AG04449 (cell line): ENCODE measurements at regions not wholly inside any gene's neighbourhood (a gene's known extent, or its start where the extent isn't known, plus 50 kb on each side); places are given as distances from the start of the nearest gene placed in this dataset.

Source experiments
- CTCF ChIA-PET: fragments of 350-600 bp; formaldehyde crosslinking; extraction: SDS; loops from one replicate; lab custom pipeline; 2021; ENCODE audit warnings: antibody characterized with exemption; lab: Yijun Ruan, JAX
- POLR2A ChIA-PET: fragments of 400-600, 350-600 bp; formaldehyde crosslinking; extraction: SDS; loops from one replicate; lab custom pipeline; 2020; ENCODE audit warnings: antibody characterized with exemption, inconsistent platforms; lab: Yijun Ruan, JAX
- DNase-seq: peaks from one replicate; pipeline ENCODE4 v3.0.0-alpha.2; 2010; ENCODE audit warnings: low read depth, low spot score
- H3K4me3 ChIP-seq: 2 replicates; pipeline ENCODE4 v1.5.1; 2011; ENCODE audit warnings: low read depth, mild to moderate bottlenecking, control low read depth, low read length
- TF ChIP-seq, protein P1 (sequence below): IDR thresholded peaks from one replicate; pipeline ENCODE4 v1.5.1; 2011; ENCODE audit warnings: mild to moderate bottlenecking, moderate library complexity, low read length, control low read depth, inconsistent platforms; ENCODE audit not compliant: insufficient read depth; ENCODE audit errors: missing control alignments

DNA sequence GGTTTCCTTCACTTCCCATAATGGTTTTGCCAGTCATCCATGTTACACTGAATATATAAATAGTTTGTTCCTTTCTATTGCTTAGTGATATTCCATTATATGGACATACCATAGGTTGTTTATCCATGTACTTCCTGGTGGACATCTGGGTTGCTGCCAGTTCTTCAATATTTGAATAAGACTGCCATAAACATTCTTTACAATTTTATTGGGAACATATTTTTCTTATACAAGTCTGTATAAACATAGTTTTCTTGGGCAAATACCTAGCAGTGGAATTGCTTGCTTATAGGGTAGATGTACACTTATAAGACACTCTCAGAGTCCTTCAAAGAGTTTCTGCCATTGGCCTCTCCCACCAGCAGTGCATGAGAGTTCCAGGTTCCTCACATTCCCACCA is 231.4 kb downstream of the OPA1 start:
- TF ChIP-seq, protein P1, sequence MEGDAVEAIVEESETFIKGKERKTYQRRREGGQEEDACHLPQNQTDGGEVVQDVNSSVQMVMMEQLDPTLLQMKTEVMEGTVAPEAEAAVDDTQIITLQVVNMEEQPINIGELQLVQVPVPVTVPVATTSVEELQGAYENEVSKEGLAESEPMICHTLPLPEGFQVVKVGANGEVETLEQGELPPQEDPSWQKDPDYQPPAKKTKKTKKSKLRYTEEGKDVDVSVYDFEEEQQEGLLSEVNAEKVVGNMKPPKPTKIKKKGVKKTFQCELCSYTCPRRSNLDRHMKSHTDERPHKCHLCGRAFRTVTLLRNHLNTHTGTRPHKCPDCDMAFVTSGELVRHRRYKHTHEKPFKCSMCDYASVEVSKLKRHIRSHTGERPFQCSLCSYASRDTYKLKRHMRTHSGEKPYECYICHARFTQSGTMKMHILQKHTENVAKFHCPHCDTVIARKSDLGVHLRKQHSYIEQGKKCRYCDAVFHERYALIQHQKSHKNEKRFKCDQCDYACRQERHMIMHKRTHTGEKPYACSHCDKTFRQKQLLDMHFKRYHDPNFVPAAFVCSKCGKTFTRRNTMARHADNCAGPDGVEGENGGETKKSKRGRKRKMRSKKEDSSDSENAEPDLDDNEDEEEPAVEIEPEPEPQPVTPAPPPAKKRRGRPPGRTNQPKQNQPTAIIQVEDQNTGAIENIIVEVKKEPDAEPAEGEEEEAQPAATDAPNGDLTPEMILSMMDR: no peak
- ChIA-PET CTCF (no interaction called here), POLR2A (no interaction called here)
- no peak for DNase-seq
- H3K4me3 ChIP-seq: no peak overlapping the region

DNA sequence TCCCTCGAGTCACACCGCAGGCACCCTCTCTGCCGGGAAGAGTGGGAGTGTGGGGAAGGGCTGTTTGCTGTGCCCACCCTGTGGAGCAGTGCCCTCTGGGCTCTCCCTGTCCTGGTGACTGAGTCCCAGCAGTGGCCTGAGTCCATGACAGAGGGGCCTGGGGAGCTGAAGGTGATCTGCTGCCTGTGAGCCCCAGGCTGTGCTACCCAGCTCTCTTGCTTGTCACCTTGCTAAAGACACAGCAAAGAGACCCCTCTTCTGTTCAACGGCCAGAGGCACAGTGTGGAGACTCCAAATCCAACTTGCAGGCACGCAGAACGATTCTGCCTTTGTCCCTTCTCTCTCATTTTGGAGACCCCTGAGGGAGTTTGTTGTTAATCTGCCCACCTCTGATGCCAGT is 232.6 kb downstream of the OPA1 start:
- ChIA-PET POLR2A (no interaction called here), CTCF (interaction anchor here (2.5 kb wide), 1 partner anchor 45 kb away, joined by 6 read pairs; no protein-coding TSS in a partner anchor)
- no peak overlapping the region for H3K4me3 ChIP-seq
- TF ChIP-seq, protein P1: no peak
- DNase-seq: no peak

DNA sequence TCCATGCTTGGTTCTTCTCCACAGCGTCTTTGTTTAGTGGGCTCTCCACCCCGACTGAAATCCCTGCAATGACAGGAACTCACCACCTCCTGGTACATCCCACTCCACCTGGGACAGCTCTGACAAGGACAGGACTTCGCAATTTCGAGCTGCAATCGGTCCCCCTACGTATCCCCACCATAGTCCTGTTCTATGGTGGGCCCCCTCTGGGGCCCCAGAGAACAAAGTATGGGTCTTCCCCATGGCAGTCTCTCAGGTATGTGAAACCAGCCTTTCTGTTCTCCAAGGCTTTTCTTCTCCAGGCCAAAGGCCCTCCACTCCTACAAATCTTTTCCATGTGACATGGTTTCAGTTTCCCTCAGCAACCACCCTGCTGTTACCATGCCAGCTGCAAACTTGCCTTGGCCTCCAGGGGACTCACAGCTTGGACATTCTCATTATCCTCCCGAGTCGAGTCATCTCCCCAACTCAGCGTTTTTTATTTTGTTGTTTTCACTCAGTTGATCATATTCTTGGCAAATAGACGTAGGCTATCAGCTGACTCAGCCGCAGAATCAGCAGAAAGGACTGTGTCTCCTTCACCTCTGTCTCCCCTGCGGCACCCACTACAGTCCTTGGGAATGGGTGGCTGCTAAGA is 233.3 kb downstream of the OPA1 start:
- H3K4me3 ChIP-seq: no peak overlapping the region
- TF ChIP-seq, protein P1: no peak
- ChIA-PET CTCF (interaction anchor here (2.5 kb wide), 1 partner anchor 45 kb away, joined by 6 read pairs; no protein-coding TSS in a partner anchor), POLR2A (no interaction called here)
- DNase-seq: no peak

DNA sequence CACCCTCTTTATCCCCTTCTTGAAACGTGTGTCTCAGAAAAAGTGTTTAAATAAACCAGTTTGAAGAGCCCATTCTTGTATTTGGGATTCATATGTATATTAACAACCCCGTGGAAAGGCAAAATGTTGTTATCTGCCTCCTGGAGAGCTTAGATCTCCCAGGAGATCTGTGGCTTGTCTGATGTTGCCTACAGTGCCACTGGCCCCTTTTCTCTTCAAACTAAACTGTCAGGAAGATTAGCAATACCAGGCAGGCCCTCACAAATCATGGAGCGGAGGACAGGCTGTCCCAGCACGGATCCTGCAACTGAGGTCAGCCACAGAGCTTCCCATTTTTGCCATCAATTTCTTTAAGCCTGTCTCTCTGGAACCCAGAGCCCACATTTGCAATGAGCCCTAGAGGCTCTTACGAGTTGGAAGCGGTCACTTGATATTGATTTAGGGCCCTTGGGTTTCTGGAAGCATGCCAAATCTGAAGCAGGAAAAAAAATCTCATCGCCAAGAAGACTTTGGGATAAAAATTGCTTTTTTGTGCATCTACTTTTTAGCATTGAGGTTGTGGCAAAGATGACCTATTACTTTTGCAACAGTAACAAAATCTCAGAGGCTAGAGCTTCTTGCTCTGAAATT is 234.1 kb downstream of the OPA1 start:
- H3K4me3 ChIP-seq: no peak overlapping the region
- TF ChIP-seq, protein P1: no peak
- no peak for DNase-seq
- ChIA-PET CTCF (interaction anchor here (2.5 kb wide), 1 partner anchor 46 kb away, joined by 6 read pairs; no protein-coding TSS in a partner anchor), POLR2A (no interaction called here)

DNA sequence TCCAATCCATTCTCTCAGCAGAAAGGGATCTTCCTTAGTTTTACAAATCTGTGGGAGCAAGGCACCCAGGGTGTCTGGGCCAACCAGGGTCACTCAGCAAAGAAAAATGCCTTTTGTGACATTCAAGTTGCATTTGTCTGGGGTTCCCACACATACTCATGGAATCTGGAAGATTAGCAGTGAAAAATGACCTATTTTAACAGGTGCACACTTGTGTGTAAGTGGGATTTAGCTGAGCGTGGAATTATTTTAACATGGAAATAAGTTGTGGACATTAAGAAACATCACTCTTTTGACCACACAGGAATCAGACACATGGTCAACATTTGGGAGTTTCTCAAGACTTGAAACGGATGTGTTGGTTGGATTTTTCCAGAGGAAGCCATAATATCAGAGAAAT is 234.9 kb downstream of the OPA1 start:
- TF ChIP-seq, protein P1: no peak
- ChIA-PET CTCF (no interaction called here), POLR2A (no interaction called here)
- no peak overlapping the region for H3K4me3 ChIP-seq
- no peak for DNase-seq

DNA sequence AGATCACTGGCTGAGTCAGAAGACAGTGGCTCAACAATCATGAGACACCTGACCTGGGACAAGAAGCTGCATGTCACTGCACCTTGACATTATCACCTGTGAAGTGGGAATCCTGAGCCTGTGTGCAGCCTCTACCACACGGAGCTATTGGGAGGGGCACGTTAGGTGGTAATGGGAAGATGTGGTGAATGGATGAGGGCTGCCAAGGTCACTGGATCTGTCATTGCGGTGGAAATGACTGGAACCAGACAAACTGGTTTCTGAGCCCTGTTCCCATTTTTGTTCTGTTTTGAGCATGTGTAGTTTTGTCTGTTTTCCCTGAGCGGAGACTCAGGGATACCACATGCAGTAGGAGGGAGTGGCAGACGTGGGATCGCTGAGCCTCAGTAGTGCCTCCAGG is 235.5 kb downstream of the OPA1 start:
- TF ChIP-seq, protein P1: no peak
- H3K4me3 ChIP-seq: no peak overlapping the region
- CTCF ChIA-PET: no interaction called here
- DNase-seq: no peak
- POLR2A ChIA-PET: no interaction called here
